CD8-positive, alpha-beta memory T cell (primary cell): ENCODE measurements at regions not wholly inside any gene's neighbourhood (a gene's known extent, or its start where the extent isn't known, plus 50 kb on each side); places are given as distances from the start of the nearest gene placed in this dataset.

Source experiments
- CTCF ChIA-PET: fragments of 350-600 bp; sonication (Branson Sonifier 250); formaldehyde crosslinking; loops from one replicate; lab custom pipeline; 2021; ENCODE audit warnings: antibody characterized with exemption; lab: Charles Lee
- POLR2A ChIA-PET: fragments of 350-600 bp; sonication (Branson Sonifier 250); formaldehyde crosslinking; loops from one replicate; lab custom pipeline; 2021; ENCODE audit warnings: antibody characterized with exemption; lab: Charles Lee
- DNase-seq, 5 donors: peaks; one replicate each; pipeline versions ENCODE4 v3.0.0 to v3.0.0-alpha.2; 2020 to 2022; ENCODE audit warnings: mixed read lengths in 1 of 5
- H3K27ac ChIP-seq: one replicate; pipeline ENCODE4 v1.7.0; 2013; ENCODE audit warnings: low read depth, mild to moderate bottlenecking, low read length, moderate library complexity
- H3K27me3 ChIP-seq: 2 replicates; pipeline ENCODE4 v1.7.0; 2013; ENCODE audit warnings: low read length, mild to moderate bottlenecking; ENCODE audit not compliant: insufficient read depth, poor library complexity, severe bottlenecking
- H3K36me3 ChIP-seq: 2 replicates; pipeline ENCODE4 v1.7.0; 2013; ENCODE audit warnings: mild to moderate bottlenecking, low read length, moderate library complexity; ENCODE audit not compliant: insufficient read depth
- H3K4me1 ChIP-seq: 2 replicates; pipeline ENCODE4 v1.7.0; 2013; ENCODE audit warnings: mild to moderate bottlenecking, low read length, moderate library complexity; ENCODE audit not compliant: insufficient read depth
- H3K4me3 ChIP-seq: 2 replicates; pipeline ENCODE4 v1.7.0; 2013; ENCODE audit warnings: mild to moderate bottlenecking, low read length
- H3K9me3 ChIP-seq: 2 replicates; pipeline ENCODE4 v1.7.0; 2013; ENCODE audit warnings: mild to moderate bottlenecking, low read length
- H3K27ac Mint-ChIP-seq, 8 donors: one replicate each; pipeline ENCODE4 v1.8.0; 2020 to 2021; ENCODE audit warnings: mixed read lengths in 8 of 8, mild to moderate bottlenecking in 6 of 8, inconsistent platforms in 3 of 8, moderate library complexity in 3 of 8
- H3K27me3 Mint-ChIP-seq, 2 donors: one replicate each; pipeline ENCODE4 v1.8.0; 2020 to 2021; ENCODE audit warnings: mixed read lengths in 2 of 2, mild to moderate bottlenecking in 1 of 2, moderate library complexity in 1 of 2
- H3K36me3 Mint-ChIP-seq, 3 donors: one replicate each; pipeline ENCODE4 v1.8.0; 2020 to 2021; ENCODE audit warnings: mixed read lengths in 3 of 3, inconsistent platforms in 1 of 3, mild to moderate bottlenecking in 1 of 3
- H3K4me1 Mint-ChIP-seq, 3 donors: one replicate each; pipeline ENCODE4 v1.8.0; 2020 to 2021; ENCODE audit warnings: mixed read lengths in 3 of 3, inconsistent platforms in 1 of 3, mild to moderate bottlenecking in 1 of 3
- H3K4me3 Mint-ChIP-seq, 7 donors: one replicate each; pipeline ENCODE4 v1.8.0; 2020 to 2021; ENCODE audit warnings: mixed read lengths in 7 of 7, mild to moderate bottlenecking in 6 of 7, moderate library complexity in 4 of 7, inconsistent platforms in 2 of 7
- H3K9me3 Mint-ChIP-seq, 5 donors: one replicate each; pipeline ENCODE4 v1.8.0; 2020 to 2022; ENCODE audit warnings: mixed read lengths in 5 of 5, mild to moderate bottlenecking in 3 of 5, moderate library complexity in 2 of 5, inconsistent platforms in 1 of 5

- ChIA-PET CTCF (no interaction called here), POLR2A (no interaction called here)
- Histone ChIP-seq H3K27me3 (no peaks in the 10 kb centered on the region), H3K27ac (no peak overlapping the region), H3K36me3 (no peaks in the 10 kb centered on the region), H3K4me3 (no peak overlapping the region), H3K4me1 (no peaks in the 10 kb centered on the region), H3K9me3 (no peaks in the 10 kb centered on the region)
- Mint-ChIP-seq H3K9me3 (peaks cover 8 to 14% (median 9%) of the 10 kb centered on the region in 5 donors), H3K27me3 (peaks cover 14 to 21% of the 10 kb centered on the region in 2 donors), H3K4me3 (no peak overlapping the region), H3K27ac (no peak overlapping the region), H3K36me3 (peaks cover 0 to 7% (median 0%) of the 10 kb centered on the region in 3 donors), H3K4me1 (no peaks in the 10 kb centered on the region)
- no peak for DNase-seq
These were observed 52.4 kb upstream of the CCDC190 start for GRCh38 chr1:162913345-162913744.

DNA sequence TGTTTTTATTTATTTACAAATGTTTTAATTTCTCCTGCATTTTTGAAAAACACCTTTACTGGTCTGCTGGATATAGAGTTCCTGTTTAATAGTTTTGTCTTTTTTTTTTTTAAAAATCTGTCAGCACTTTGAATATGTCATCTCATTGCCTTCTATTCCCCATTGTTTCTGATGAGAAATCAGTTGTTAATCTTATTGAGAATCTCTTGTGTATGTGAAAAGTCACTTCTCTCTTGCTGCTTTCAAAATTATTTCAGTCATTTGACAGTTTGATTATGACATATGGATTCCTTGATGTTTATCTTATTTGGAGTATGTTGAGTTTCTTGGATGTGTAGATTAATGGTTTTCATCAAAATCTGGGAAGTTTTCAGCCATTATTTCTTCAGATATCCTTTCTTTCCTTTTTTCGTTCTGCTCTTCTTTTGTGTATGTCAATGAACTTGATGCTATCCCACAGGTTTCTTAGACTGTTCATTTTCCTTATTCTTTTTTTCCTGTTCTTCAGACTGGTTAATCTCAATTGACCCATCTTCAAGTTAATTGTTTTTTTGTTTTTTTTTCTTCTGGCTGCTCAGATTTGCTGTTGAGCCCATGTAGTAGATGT, 51.2 kb upstream of the CCDC190 start:
- H3K27ac ChIP-seq: no peak overlapping the region
- H3K36me3 ChIP-seq: no peaks in the 10 kb centered on the region
- ChIA-PET POLR2A (no interaction called here), CTCF (no interaction called here)
- Mint-ChIP-seq H3K27me3 (peaks cover 14 to 21% of the 10 kb centered on the region in 2 donors), H3K4me1 (no peaks in the 10 kb centered on the region), H3K9me3 (peaks cover 8 to 14% (median 9%) of the 10 kb centered on the region in 5 donors), H3K36me3 (peaks cover 0 to 7% (median 0%) of the 10 kb centered on the region in 3 donors), H3K27ac (no peak overlapping the region), H3K4me3 (no peak overlapping the region)
- no peak overlapping the region for H3K4me3 ChIP-seq
- H3K4me1 ChIP-seq: no peaks in the 10 kb centered on the region
- H3K9me3 ChIP-seq: no peaks in the 10 kb centered on the region
- DNase-seq: no peak
- H3K27me3 ChIP-seq: no peaks in the 10 kb centered on the region
